Astrocyte (in vitro differentiated cells and primary cell): ENCODE measurements at regions not wholly inside any gene's neighbourhood (a gene's known extent, or its start where the extent isn't known, plus 50 kb on each side); places are given as distances from the start of the nearest gene placed in this dataset.
A peak's percentile ranks its signal among the peaks of the same experiment; 100 is the strongest.

ENCODE experiments used
- DNase-seq: peaks from one replicate; pipeline ENCODE4 v3.0.0-alpha.2; 2010; ENCODE audit warnings: low read depth
- FAIRE-seq: peaks from 2 replicates; lab custom pipeline; 2011; peaks lifted over from hg19 to GRCh38; lab: Jason Lieb, UNC
- H2AFZ ChIP-seq: 2 replicates; pipeline ENCODE4 v1.6.0; 2012; ENCODE audit warnings: low read depth, low read length, inconsistent platforms
- H3K27ac ChIP-seq: 2 replicates; pipeline ENCODE4 v1.5.1; 2011; ENCODE audit warnings: low read depth, low read length, inconsistent platforms
- H3K27me3 ChIP-seq: 2 replicates; pipeline ENCODE4 v1.6.0; 2011; ENCODE audit warnings: low read length, inconsistent platforms; ENCODE audit not compliant: insufficient read depth
- H3K36me3 ChIP-seq: 2 replicates; pipeline ENCODE4 v1.5.1; 2011; ENCODE audit warnings: low read length, inconsistent platforms; ENCODE audit not compliant: insufficient read depth
- H3K4me1 ChIP-seq: 2 replicates; pipeline ENCODE4 v1.5.1; 2011; ENCODE audit warnings: low read length, inconsistent platforms; ENCODE audit not compliant: insufficient read depth
- H3K4me2 ChIP-seq: 2 replicates; pipeline ENCODE4 v1.6.0; 2012; ENCODE audit warnings: low read length, inconsistent platforms
- H3K4me3 ChIP-seq: 2 replicates; pipeline ENCODE4 v1.5.1; 2011; ENCODE audit warnings: low read depth, mild to moderate bottlenecking, low read length, inconsistent platforms; ENCODE audit not compliant: insufficient read depth
- H3K79me2 ChIP-seq: 2 replicates; pipeline ENCODE4 v1.6.0; 2012; ENCODE audit warnings: mild to moderate bottlenecking, low read length, inconsistent platforms; ENCODE audit not compliant: insufficient read depth
- H3K9ac ChIP-seq: 2 replicates; pipeline ENCODE4 v1.6.0; 2012; ENCODE audit warnings: mild to moderate bottlenecking, low read length, inconsistent platforms
- H3K9me3 ChIP-seq: 2 replicates; pipeline ENCODE4 v1.5.1; 2012; ENCODE audit warnings: low read depth, mild to moderate bottlenecking, low read length, inconsistent platforms; ENCODE audit not compliant: insufficient read depth
- H4K20me1 ChIP-seq: 2 replicates; pipeline ENCODE4 v1.6.0; 2012; ENCODE audit warnings: low read length, inconsistent platforms; ENCODE audit not compliant: insufficient read depth
- H3K27ac Mint-ChIP-seq: one replicate; pipeline ENCODE4 v1.8.0; 2021; ENCODE audit warnings: mild to moderate bottlenecking, mixed read lengths; ENCODE audit not compliant: unreplicated experiment
- H3K27me3 Mint-ChIP-seq: one replicate; pipeline ENCODE4 v1.8.0; 2021; ENCODE audit warnings: low read depth, mixed read lengths; ENCODE audit not compliant: unreplicated experiment
- H3K36me3 Mint-ChIP-seq: one replicate; pipeline ENCODE4 v1.8.0; 2021; ENCODE audit warnings: low read depth, mixed read lengths; ENCODE audit not compliant: unreplicated experiment
- H3K4me1 Mint-ChIP-seq: one replicate; pipeline ENCODE4 v1.8.0; 2021; ENCODE audit warnings: low read depth, mixed read lengths; ENCODE audit not compliant: unreplicated experiment
- H3K4me3 Mint-ChIP-seq: one replicate; pipeline ENCODE4 v1.8.0; 2021; ENCODE audit warnings: mild to moderate bottlenecking, moderate library complexity, mixed read lengths; ENCODE audit not compliant: unreplicated experiment
- H3K9me3 Mint-ChIP-seq: one replicate; pipeline ENCODE4 v1.8.0; 2021; ENCODE audit warnings: mild to moderate bottlenecking, mixed read lengths; ENCODE audit not compliant: unreplicated experiment
- EZH2 ChIP-seq: IDR thresholded peaks from 2 replicates; pipeline ENCODE4 v1.6.1; 2012; ENCODE audit warnings: mild to moderate bottlenecking, low read length, inconsistent platforms; ENCODE audit not compliant: insufficient read depth
- TF ChIP-seq, protein P1 (sequence below): IDR thresholded peaks from 2 replicates; pipeline ENCODE4 v1.5.1; 2011; ENCODE audit warnings: low read depth, mild to moderate bottlenecking, inconsistent platforms, low read length, moderate library complexity; ENCODE audit not compliant: insufficient read depth

- FAIRE-seq, result peak; percentile 13
- no peak overlapping the region for H3K4me3 Mint-ChIP-seq
- no peaks in the 10 kb centered on the region for H3K36me3 Mint-ChIP-seq
- Histone ChIP-seq H3K4me1 (no peaks in the 10 kb centered on the region), H3K27ac (no peak overlapping the region), H4K20me1 (no peaks in the 10 kb centered on the region), H2AFZ (no peak overlapping the region), H3K27me3 (no peaks in the 10 kb centered on the region), H3K79me2 (no peaks in the 10 kb centered on the region), H3K4me2 (no peak overlapping the region), H3K36me3 (no peaks in the 10 kb centered on the region), H3K9me3 (no peaks in the 10 kb centered on the region), H3K4me3 (no peak overlapping the region), H3K9ac (no peak overlapping the region)
- no peaks in the 10 kb centered on the region for H3K27me3 Mint-ChIP-seq
- no peak overlapping the region for H3K27ac Mint-ChIP-seq
- no peaks in the 10 kb centered on the region for H3K4me1 Mint-ChIP-seq
- H3K9me3 Mint-ChIP-seq, result no peaks in the 10 kb centered on the region
- peak; percentile 11 for DNase-seq
- no peak for TF ChIP-seq EZH2
- TF ChIP-seq, protein P1, sequence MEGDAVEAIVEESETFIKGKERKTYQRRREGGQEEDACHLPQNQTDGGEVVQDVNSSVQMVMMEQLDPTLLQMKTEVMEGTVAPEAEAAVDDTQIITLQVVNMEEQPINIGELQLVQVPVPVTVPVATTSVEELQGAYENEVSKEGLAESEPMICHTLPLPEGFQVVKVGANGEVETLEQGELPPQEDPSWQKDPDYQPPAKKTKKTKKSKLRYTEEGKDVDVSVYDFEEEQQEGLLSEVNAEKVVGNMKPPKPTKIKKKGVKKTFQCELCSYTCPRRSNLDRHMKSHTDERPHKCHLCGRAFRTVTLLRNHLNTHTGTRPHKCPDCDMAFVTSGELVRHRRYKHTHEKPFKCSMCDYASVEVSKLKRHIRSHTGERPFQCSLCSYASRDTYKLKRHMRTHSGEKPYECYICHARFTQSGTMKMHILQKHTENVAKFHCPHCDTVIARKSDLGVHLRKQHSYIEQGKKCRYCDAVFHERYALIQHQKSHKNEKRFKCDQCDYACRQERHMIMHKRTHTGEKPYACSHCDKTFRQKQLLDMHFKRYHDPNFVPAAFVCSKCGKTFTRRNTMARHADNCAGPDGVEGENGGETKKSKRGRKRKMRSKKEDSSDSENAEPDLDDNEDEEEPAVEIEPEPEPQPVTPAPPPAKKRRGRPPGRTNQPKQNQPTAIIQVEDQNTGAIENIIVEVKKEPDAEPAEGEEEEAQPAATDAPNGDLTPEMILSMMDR, result no peak
Observed at GRCh38 chr11:101718402-101718801, 134.6 kb upstream of the TRPC6 start.

GRCh38 chr11:101717619-101718018 lies 133.8 kb upstream of the TRPC6 start:
- no peak for TF ChIP-seq EZH2
- TF ChIP-seq, protein P1, result no peak
- H3K4me1 Mint-ChIP-seq, result no peaks in the 10 kb centered on the region
- no peaks in the 10 kb centered on the region for H3K27me3 ChIP-seq
- no peaks in the 10 kb centered on the region for H3K27me3 Mint-ChIP-seq
- H3K9me3 Mint-ChIP-seq, result no peaks in the 10 kb centered on the region
- H3K36me3 Mint-ChIP-seq, result no peaks in the 10 kb centered on the region
- no peaks in the 10 kb centered on the region for H3K36me3 ChIP-seq
- H3K27ac Mint-ChIP-seq, result no peak overlapping the region
- H3K9ac ChIP-seq, result no peak overlapping the region
- DNase-seq (no peak), FAIRE-seq (no peak)
- no peaks in the 10 kb centered on the region for H3K4me1 ChIP-seq
- no peaks in the 10 kb centered on the region for H4K20me1 ChIP-seq
- no peak overlapping the region for H3K4me2 ChIP-seq
- H3K4me3 ChIP-seq, result no peak overlapping the region
- no peak overlapping the region for H3K27ac ChIP-seq
- no peak overlapping the region for H2AFZ ChIP-seq
- H3K79me2 ChIP-seq, result no peaks in the 10 kb centered on the region
- no peaks in the 10 kb centered on the region for H3K9me3 ChIP-seq
- no peak overlapping the region for H3K4me3 Mint-ChIP-seq

DNA sequence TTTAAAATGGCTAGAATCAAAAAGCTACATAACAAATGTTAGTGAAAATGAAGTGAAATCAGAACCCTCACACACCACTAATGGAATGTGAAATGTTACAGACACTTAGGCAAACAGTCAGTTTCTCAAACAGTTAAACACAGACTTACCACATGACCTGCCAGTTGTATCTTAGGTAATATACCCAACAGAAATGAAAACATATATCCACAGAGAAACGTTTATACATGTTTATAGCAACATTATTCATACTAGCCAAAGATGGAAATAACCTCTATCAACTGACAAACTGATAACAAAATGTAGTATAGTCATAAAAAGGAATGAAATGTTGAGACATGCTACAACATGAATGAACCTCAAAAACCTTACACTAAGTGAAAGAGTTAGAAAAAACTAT lies 131.5 kb upstream of the TRPC6 start:
- no peak for FAIRE-seq
- Mint-ChIP-seq H3K4me3 (no peak overlapping the region), H3K27me3 (no peaks in the 10 kb centered on the region), H3K27ac (no peak overlapping the region), H3K36me3 (no peaks in the 10 kb centered on the region), H3K9me3 (no peaks in the 10 kb centered on the region), H3K4me1 (no peaks in the 10 kb centered on the region)
- H3K27me3 ChIP-seq, result no peaks in the 10 kb centered on the region
- no peak overlapping the region for H3K9ac ChIP-seq
- no peak overlapping the region for H3K27ac ChIP-seq
- H3K4me1 ChIP-seq, result no peaks in the 10 kb centered on the region
- H3K79me2 ChIP-seq, result no peaks in the 10 kb centered on the region
- TF ChIP-seq, protein P1, result no peak
- TF ChIP-seq EZH2, result no peak
- DNase-seq, result no peak
- H2AFZ ChIP-seq, result no peak overlapping the region
- no peaks in the 10 kb centered on the region for H4K20me1 ChIP-seq
- no peak overlapping the region for H3K4me2 ChIP-seq
- no peaks in the 10 kb centered on the region for H3K36me3 ChIP-seq
- no peak overlapping the region for H3K4me3 ChIP-seq
- no peaks in the 10 kb centered on the region for H3K9me3 ChIP-seq
